ENCODE measurements at regions not wholly inside any gene's neighbourhood (a gene's known extent, or its start where the extent isn't known, plus 50 kb on each side); places are given as distances from the start of the nearest gene placed in this dataset.

DNA sequence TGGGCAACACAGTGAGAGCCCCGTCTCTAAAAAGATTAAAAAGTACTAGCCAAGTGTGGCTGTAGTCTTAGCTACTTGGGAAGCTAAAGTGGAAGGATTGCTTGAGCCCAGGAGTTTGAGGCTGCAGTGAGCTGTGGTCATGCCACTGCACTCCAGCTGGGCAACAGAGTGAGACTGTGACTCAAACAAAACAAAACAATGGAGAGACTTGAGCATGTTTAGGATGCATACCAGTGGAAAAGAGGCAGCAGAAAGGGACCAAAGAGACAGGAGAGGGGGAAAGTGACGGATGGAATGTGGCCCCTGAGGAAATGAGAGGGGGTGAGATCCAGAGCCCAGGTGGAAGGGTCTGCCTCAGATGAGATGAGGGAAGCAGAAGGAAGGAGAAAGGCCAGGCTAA lies 358.9 kb downstream of the RPS6KC1 start:
- TF ChIP-seq ZNF274 (IDR thresholded peaks at IDR 0.05; ENCODE audit: low read depth, low read length) (no peak), YY1 (IDR thresholded peaks at IDR 0.05; ENCODE audit: insufficient read depth, insufficient read length) (no peak)
